ENCODE measurements at regions not wholly inside any gene's neighbourhood (a gene's known extent, or its start where the extent isn't known, plus 50 kb on each side); places are given as distances from the start of the nearest gene placed in this dataset.

DNA sequence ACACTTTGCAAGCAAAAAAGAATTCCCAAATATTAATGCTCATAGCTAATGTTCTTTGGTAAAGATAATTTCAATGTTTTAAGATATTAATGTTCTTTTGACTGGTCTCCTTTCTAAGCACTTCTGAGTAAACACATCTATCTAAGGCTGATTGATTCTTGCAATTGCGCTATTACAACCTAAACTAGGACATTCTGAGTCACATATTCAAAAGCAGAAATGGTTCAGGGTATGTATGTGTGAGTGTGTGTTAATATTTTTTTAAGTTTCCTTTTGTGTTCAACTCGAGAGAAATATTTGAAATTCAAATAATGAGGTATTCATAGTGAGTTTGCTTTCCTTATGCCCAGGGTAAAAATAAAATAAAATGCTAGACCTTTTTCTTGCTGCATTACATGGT, 203.6 kb upstream of the GRIK3 start:
- peaks cover 47 to 70% of the 10 kb centered on the region in 2 experiments for H3K4me1 Mint-ChIP-seq

More for the DNA sequence above, 203.6 kb upstream of the GRIK3 start:
- Histone ChIP-seq H3K18ac (ENCODE audit: insufficient read length, low read depth, low read length) (no peak overlapping the region), H3K56ac (ENCODE audit: insufficient read length, low read depth, low read length) (no peak overlapping the region), H3K27me3 (ENCODE audit: insufficient read depth, low read length) (no peaks in the 10 kb centered on the region; the same call in 1 of the 2 replicates), H3K23me2 (ENCODE audit: insufficient read length, low read depth, low read length, poor library complexity, severe bottlenecking) (no peaks in the 10 kb centered on the region), H2BK20ac (ENCODE audit: low read depth, low read length, poor library complexity, severe bottlenecking) (no peak overlapping the region), H3K9me3 (ENCODE audit: control insufficient read depth, low read depth, low read length) (no peaks in the 10 kb centered on the region), H4K8ac (replicated peaks; ENCODE audit: insufficient read length, low read depth, low read length) (no peak overlapping the region), H4K20me1 (ENCODE audit: control insufficient read depth, insufficient read depth, insufficient read length) (no peaks in the 10 kb centered on the region), H2BK15ac (ENCODE audit: low read depth, low read length) (no peak overlapping the region), H3K79me2 (ENCODE audit: insufficient read depth, low read length) (no peaks in the 10 kb centered on the region), H2BK5ac (ENCODE audit: insufficient read length, low read length) (no peak overlapping the region), H3K4ac (ENCODE audit: low read depth, low read length) (no peak overlapping the region), H2BK12ac (ENCODE audit: insufficient read length, low read depth, low read length) (no peak overlapping the region), H3K4me1 (ENCODE audit: insufficient read depth, low read length) (peaks cover 4% of the 10 kb centered on the region), H3K4me2 (ENCODE audit: insufficient read depth, insufficient read length, low read length) (no peak overlapping the region), H2AFZ (ENCODE audit: low read length) (no peak overlapping the region), H4K91ac (ENCODE audit: insufficient read length, low read depth, low read length) (no peak overlapping the region), H2BK120ac (ENCODE audit: low read depth, low read length, poor library complexity, severe bottlenecking) (no peak overlapping the region), H3K14ac (ENCODE audit: insufficient read depth, low read length) (no peak overlapping the region), H3K27ac (ENCODE audit: insufficient read length, low read depth, low read length) (no peak overlapping the region), H2AK5ac (ENCODE audit: insufficient read length, low read length) (no peak overlapping the region), H4K5ac (ENCODE audit: insufficient read length, low read depth, low read length) (no peak overlapping the region), H3K9ac (ENCODE audit: extremely low read depth, insufficient read length, low read length) (no peak overlapping the region), H3K23ac (ENCODE audit: insufficient read length, low read depth, low read length) (no peak overlapping the region), H3K79me1 (ENCODE audit: insufficient read depth, low read depth, low read length, poor library complexity, severe bottlenecking) (no peaks in the 10 kb centered on the region), H3T11ph (ENCODE audit: low read length) (no peak overlapping the region)
- no peak for DNase-seq
- WGBS (ENCODE audit: extremely low coverage, insufficient read length, low lambda C conversion rate): no CpG with 5 or more reads among the region's 2 CpGs
- Mint-ChIP-seq H3K4me3 (no peak overlapping the region), H3K27me3 (ENCODE audit: low read depth) (peaks cover 32% of the 10 kb centered on the region), H3K27ac (no peak overlapping the region), H3K9me3 (no peaks in the 10 kb centered on the region; a peak in 1 of 5 replicates), H3K36me3 (ENCODE audit: insufficient read depth in 1 of 3, low read depth in 3 of 3) (no peaks in the 10 kb centered on the region; a peak in 2 of 7 replicates)
- TF ChIP-seq, protein P1, sequence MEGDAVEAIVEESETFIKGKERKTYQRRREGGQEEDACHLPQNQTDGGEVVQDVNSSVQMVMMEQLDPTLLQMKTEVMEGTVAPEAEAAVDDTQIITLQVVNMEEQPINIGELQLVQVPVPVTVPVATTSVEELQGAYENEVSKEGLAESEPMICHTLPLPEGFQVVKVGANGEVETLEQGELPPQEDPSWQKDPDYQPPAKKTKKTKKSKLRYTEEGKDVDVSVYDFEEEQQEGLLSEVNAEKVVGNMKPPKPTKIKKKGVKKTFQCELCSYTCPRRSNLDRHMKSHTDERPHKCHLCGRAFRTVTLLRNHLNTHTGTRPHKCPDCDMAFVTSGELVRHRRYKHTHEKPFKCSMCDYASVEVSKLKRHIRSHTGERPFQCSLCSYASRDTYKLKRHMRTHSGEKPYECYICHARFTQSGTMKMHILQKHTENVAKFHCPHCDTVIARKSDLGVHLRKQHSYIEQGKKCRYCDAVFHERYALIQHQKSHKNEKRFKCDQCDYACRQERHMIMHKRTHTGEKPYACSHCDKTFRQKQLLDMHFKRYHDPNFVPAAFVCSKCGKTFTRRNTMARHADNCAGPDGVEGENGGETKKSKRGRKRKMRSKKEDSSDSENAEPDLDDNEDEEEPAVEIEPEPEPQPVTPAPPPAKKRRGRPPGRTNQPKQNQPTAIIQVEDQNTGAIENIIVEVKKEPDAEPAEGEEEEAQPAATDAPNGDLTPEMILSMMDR (conservative IDR thresholded peaks at IDR 0.05): no peak

Data from H9 (cell line).